OCI-LY3 (cell line): ENCODE measurements at regions not wholly inside any gene's neighbourhood (a gene's known extent, or its start where the extent isn't known, plus 50 kb on each side); places are given as distances from the start of the nearest gene placed in this dataset.

ENCODE experiments used
- EZH2phosphoT487 ChIP-seq: fragments of 200-600 bp; shearing (Covaris generic); IDR thresholded peaks from 2 replicates; pipeline ENCODE4 v1.6.1; 2018; ENCODE audit warnings: antibody characterized with exemption, mixed run types, low read depth
- TF ChIP-seq, protein P1 (sequence below): fragments of 200-600, 300-600 bp; sonication (generic); IDR thresholded peaks from 2 replicates; pipeline ENCODE4 v1.5.1; 2014; ENCODE audit warnings: antibody characterized with exemption, low read length, low read depth

DNA sequence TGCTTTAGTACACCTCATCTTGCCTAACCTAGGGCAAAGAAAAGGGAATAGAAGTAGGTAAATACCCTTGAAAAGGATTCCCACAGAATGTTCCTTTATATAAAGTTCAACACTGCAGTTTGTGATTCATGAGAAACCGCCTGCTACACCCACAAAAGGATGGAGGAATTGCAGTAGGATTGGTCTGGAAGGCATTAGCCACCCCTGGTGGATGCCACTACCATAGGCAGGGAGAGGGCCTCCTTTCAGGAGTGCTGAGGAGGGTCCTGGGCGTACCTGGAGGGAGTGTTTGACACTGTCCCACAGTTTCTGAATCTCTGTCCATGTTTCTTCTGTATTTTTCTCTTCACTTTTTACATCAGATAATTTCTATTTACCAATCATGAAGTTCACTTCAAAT is 221.8 kb upstream of the TMEM72 start:
- TF ChIP-seq, protein P1, sequence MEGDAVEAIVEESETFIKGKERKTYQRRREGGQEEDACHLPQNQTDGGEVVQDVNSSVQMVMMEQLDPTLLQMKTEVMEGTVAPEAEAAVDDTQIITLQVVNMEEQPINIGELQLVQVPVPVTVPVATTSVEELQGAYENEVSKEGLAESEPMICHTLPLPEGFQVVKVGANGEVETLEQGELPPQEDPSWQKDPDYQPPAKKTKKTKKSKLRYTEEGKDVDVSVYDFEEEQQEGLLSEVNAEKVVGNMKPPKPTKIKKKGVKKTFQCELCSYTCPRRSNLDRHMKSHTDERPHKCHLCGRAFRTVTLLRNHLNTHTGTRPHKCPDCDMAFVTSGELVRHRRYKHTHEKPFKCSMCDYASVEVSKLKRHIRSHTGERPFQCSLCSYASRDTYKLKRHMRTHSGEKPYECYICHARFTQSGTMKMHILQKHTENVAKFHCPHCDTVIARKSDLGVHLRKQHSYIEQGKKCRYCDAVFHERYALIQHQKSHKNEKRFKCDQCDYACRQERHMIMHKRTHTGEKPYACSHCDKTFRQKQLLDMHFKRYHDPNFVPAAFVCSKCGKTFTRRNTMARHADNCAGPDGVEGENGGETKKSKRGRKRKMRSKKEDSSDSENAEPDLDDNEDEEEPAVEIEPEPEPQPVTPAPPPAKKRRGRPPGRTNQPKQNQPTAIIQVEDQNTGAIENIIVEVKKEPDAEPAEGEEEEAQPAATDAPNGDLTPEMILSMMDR, result no peak
- no peak for TF ChIP-seq EZH2phosphoT487
